Loucy (cell line): ENCODE measurements at regions not wholly inside any gene's neighbourhood (a gene's known extent, or its start where the extent isn't known, plus 50 kb on each side); places are given as distances from the start of the nearest gene placed in this dataset.

Experiments used
- H2AFZ ChIP-seq: fragments of 200-600 bp; sonication (generic); 2 replicates; pipeline ENCODE4 v1.6.0; 2016; ENCODE audit warnings: antibody characterized with exemption, mild to moderate bottlenecking, low read length, moderate library complexity
- H3F3A ChIP-seq: fragments of 200-600 bp; 2 replicates; pipeline ENCODE4 v1.6.0; 2016; ENCODE audit warnings: antibody characterized with exemption, low read depth, mild to moderate bottlenecking
- H3K27me3 ChIP-seq: fragments of 200-600 bp; sonication (generic); 2 replicates; pipeline ENCODE4 v1.6.1; 2014; ENCODE audit warnings: low read length, mild to moderate bottlenecking; ENCODE audit not compliant: insufficient read depth, poor library complexity, severe bottlenecking
- H3K36me3 ChIP-seq: fragments of 200-600 bp; sonication (generic); 2 replicates; pipeline ENCODE4 v1.6.1; 2016; ENCODE audit warnings: low read length; ENCODE audit not compliant: insufficient read depth
- H3K4me1 ChIP-seq: fragments of 200-600 bp; sonication (generic); 2 replicates; pipeline ENCODE4 v1.5.1; 2014; ENCODE audit warnings: low read length, mild to moderate bottlenecking; ENCODE audit not compliant: insufficient read depth, poor library complexity, severe bottlenecking
- H3K4me2 ChIP-seq: fragments of 200-600 bp; sonication (generic); 2 replicates; pipeline ENCODE4 v1.6.0; 2014; ENCODE audit warnings: antibody characterized with exemption, low read length, low read depth, mild to moderate bottlenecking; ENCODE audit not compliant: poor library complexity, severe bottlenecking
- H3K4me3 ChIP-seq: fragments of 200-600 bp; sonication (generic); 2 replicates; pipeline ENCODE4 v1.5.1; 2014; ENCODE audit warnings: low read length, mild to moderate bottlenecking, mixed read lengths; ENCODE audit not compliant: poor library complexity, severe bottlenecking
- H3K79me2 ChIP-seq: fragments of 200-600 bp; sonication (generic); 2 replicates; pipeline ENCODE4 v1.6.1; 2014; ENCODE audit warnings: low read length; ENCODE audit not compliant: insufficient read depth
- H3K9ac ChIP-seq: fragments of 200-600 bp; sonication (generic); 2 replicates; pipeline ENCODE4 v1.6.0; 2014; ENCODE audit warnings: mild to moderate bottlenecking, low read depth, low read length, moderate library complexity; ENCODE audit not compliant: poor library complexity, severe bottlenecking
- H3K9me2 ChIP-seq: fragments of 200-600 bp; sonication (generic); replicated peaks from 2 replicates; pipeline ENCODE4 v1.6.1; 2016; ENCODE audit warnings: low read depth, low read length, mixed read lengths
- H3K9me3 ChIP-seq: fragments of 200-600 bp; sonication (generic); 2 replicates; pipeline ENCODE4 v1.6.1; 2014; ENCODE audit warnings: mild to moderate bottlenecking, antibody characterized with exemption, low read length, low read depth; ENCODE audit not compliant: insufficient read depth
- H4K20me1 ChIP-seq: fragments of 200-600 bp; sonication (generic); 2 replicates; pipeline ENCODE4 v1.6.0; 2014; ENCODE audit warnings: antibody characterized with exemption, low read length, mild to moderate bottlenecking; ENCODE audit not compliant: insufficient read depth, poor library complexity, severe bottlenecking
- EZH2phosphoT487 ChIP-seq: fragments of 200-600 bp; IDR thresholded peaks from 2 replicates; pipeline ENCODE4 v1.6.1; 2018; ENCODE audit warnings: antibody characterized with exemption, mild to moderate bottlenecking, moderate library complexity, borderline replicate concordance
- TF ChIP-seq, protein P1 (sequence below): fragments of 200-600 bp; sonication (generic); conservative IDR thresholded peaks from 2 replicates; pipeline ENCODE4 v1.5.1; 2014; ENCODE audit warnings: mild to moderate bottlenecking, antibody characterized with exemption, low read length

DNA sequence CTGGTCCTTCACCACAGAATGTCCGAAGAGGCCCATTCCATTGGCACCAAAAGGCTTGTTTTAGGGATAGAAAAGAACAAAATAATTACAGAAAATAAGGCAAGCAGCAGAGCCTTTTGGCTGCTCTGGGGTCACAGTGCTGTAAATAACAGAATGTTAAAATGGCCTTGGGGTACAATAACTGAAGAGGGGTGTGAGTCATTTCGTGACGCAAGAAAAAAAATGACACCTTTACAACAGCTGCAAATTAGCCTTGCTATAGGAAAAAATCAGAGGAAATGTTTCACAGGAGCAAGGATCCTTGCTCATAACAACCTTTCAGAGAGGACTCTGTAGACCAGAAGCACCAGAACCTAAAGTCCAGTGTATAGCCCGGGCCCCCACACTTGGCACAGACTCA lies 483.4 kb downstream of the OMA1 start:
- Histone ChIP-seq H3K9ac (no peak overlapping the region), H2AFZ (no peak overlapping the region), H3F3A (no peaks in the 10 kb centered on the region), H3K4me2 (no peak overlapping the region), H3K9me2 (no peaks in the 10 kb centered on the region), H3K4me3 (no peak overlapping the region), H3K36me3 (no peaks in the 10 kb centered on the region), H3K27me3 (no peaks in the 10 kb centered on the region), H3K9me3 (no peaks in the 10 kb centered on the region), H4K20me1 (no peaks in the 10 kb centered on the region), H3K4me1 (no peaks in the 10 kb centered on the region), H3K79me2 (no peaks in the 10 kb centered on the region)
- no peak for TF ChIP-seq EZH2phosphoT487
- TF ChIP-seq, protein P1, sequence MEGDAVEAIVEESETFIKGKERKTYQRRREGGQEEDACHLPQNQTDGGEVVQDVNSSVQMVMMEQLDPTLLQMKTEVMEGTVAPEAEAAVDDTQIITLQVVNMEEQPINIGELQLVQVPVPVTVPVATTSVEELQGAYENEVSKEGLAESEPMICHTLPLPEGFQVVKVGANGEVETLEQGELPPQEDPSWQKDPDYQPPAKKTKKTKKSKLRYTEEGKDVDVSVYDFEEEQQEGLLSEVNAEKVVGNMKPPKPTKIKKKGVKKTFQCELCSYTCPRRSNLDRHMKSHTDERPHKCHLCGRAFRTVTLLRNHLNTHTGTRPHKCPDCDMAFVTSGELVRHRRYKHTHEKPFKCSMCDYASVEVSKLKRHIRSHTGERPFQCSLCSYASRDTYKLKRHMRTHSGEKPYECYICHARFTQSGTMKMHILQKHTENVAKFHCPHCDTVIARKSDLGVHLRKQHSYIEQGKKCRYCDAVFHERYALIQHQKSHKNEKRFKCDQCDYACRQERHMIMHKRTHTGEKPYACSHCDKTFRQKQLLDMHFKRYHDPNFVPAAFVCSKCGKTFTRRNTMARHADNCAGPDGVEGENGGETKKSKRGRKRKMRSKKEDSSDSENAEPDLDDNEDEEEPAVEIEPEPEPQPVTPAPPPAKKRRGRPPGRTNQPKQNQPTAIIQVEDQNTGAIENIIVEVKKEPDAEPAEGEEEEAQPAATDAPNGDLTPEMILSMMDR = no peak

DNA sequence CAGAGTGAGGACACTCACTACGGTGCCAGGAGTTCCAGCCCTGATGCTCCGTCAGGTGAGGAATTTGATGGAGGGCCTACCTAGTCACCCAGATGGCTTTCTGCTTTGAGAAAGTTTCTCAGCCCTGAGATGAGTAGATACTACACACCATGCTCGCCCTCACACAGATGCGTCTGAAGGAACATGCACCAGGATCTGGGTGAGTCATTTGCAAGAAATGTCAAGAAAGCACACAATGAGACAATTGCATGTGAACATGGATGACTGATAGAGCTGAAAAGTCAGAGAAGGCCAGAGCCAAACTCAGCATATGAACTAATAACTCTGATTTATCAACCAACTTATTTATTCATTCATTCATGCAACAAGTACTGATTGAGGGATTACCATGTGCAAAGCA lies 483.9 kb downstream of the OMA1 start:
- Histone ChIP-seq H3F3A (no peaks in the 10 kb centered on the region), H2AFZ (no peak overlapping the region), H3K9ac (no peak overlapping the region), H3K4me3 (no peak overlapping the region), H3K9me3 (no peaks in the 10 kb centered on the region), H3K27me3 (no peaks in the 10 kb centered on the region), H3K79me2 (no peaks in the 10 kb centered on the region), H3K4me2 (no peak overlapping the region), H4K20me1 (no peaks in the 10 kb centered on the region), H3K4me1 (no peaks in the 10 kb centered on the region), H3K36me3 (no peaks in the 10 kb centered on the region), H3K9me2 (no peaks in the 10 kb centered on the region)
- no peak for TF ChIP-seq EZH2phosphoT487
- TF ChIP-seq, protein P1 = no peak

DNA sequence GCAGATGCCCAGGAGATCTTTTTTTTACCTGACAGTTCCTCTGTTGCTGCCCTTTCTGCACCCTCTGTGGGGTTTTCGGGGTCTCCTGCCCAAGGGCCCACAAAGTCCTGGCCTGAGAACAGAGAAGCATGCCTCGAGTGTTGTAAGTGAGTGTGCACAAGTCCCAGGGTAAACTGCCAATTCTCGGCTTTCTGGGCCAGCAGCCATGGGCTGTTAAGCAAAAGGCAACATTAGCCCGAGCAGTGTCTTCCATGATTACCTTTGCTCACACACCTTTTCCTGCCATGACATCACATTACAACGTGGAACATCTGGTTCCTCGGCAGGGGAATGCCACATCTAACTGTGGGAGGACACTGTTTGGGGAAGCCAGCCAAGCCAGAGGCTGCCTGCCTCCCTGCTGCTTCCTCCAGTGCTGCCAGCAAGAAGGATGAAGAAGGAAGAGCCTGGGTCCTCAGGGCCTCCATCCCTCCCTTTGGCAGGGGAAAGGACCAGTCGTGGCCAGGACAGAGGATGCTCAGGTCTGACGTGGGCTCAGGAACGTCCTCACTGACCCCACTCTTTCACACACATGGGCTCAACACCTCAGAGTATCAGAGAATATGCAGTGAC lies 485.9 kb downstream of the OMA1 start:
- Histone ChIP-seq H3K79me2 (no peaks in the 10 kb centered on the region), H3K27me3 (no peaks in the 10 kb centered on the region), H3K4me3 (no peak overlapping the region), H3K9ac (no peak overlapping the region), H3K4me2 (no peak overlapping the region), H2AFZ (no peak overlapping the region), H3K4me1 (no peaks in the 10 kb centered on the region), H3F3A (no peaks in the 10 kb centered on the region), H3K9me2 (no peaks in the 10 kb centered on the region), H3K9me3 (no peaks in the 10 kb centered on the region), H3K36me3 (no peaks in the 10 kb centered on the region), H4K20me1 (no peaks in the 10 kb centered on the region)
- TF ChIP-seq, protein P1 = no peak
- no peak for TF ChIP-seq EZH2phosphoT487
